T47D (cell line): ENCODE measurements at regions not wholly inside any gene's neighbourhood (a gene's known extent, or its start where the extent isn't known, plus 50 kb on each side); places are given as distances from the start of the nearest gene placed in this dataset.

ENCODE experiments used
- DNase-seq, 2 experiments: peaks; one replicate each; pipeline versions ENCODE4 v3.0.0 to v3.0.0-alpha.2; 2011 to 2012; ENCODE audit warnings: low read depth in 1 of 2, low spot score in 1 of 2
- JUND ChIP-seq: IDR thresholded peaks from 2 replicates; pipeline ENCODE4 v1.6.1; 2012; ENCODE audit warnings: low read depth
- in situ Hi-C: cut with HindIII; loops from 2 replicates; pipeline ENCODE4 v1.10.0; 2016; ENCODE audit warnings: low sequenced_read_pairs, low pct_unique_long_range_greater_than_20kb

GRCh38 chr15:69795601-69796000 is 302.1 kb downstream of the TLE3 start:
- no peak for DNase-seq
- no peak for TF ChIP-seq JUND
- in situ Hi-C loops: no loop called here

- no peak for DNase-seq
- no peak for TF ChIP-seq JUND
- in situ Hi-C loops: no loop called here
Measured at GRCh38 chr15:69797051-69797595, 300.6 kb downstream of the TLE3 start.

- no peak for TF ChIP-seq JUND
- in situ Hi-C loops: no loop called here
Measured at GRCh38 chr15:69797615-69798014, 300.1 kb downstream of the TLE3 start.

GRCh38 chr15:69798481-69799250 is 299.1 kb downstream of the TLE3 start:
- in situ Hi-C loops: no loop called here
- no peak for DNase-seq

More at GRCh38 chr15:69797615-69798014, 300.1 kb downstream of the TLE3 start:
- DNase-seq: no peak

GRCh38 chr15:69801144-69801543 is 296.6 kb downstream of the TLE3 start:
- in situ Hi-C loops: no loop called here
- TF ChIP-seq JUND: no peak
- DNase-seq: no peak

More at GRCh38 chr15:69798481-69799250, 299.1 kb downstream of the TLE3 start:
- TF ChIP-seq JUND: no peak

GRCh38 chr15:69802432-69802831 is 295.3 kb downstream of the TLE3 start:
- TF ChIP-seq JUND: no peak
- DNase-seq: no peak
- in situ Hi-C loops: no loop called here

GRCh38 chr15:69804786-69805185 is 292.9 kb downstream of the TLE3 start:
- no peak for DNase-seq
- TF ChIP-seq JUND: no peak
- in situ Hi-C loops: no loop called here

GRCh38 chr15:69805248-69805953 is 292.3 kb downstream of the TLE3 start:
- TF ChIP-seq JUND: no peak
- in situ Hi-C loops: no loop called here
- no peak for DNase-seq

- DNase-seq: no peak
- TF ChIP-seq JUND: no peak
- in situ Hi-C loops: no loop called here
Measured at GRCh38 chr15:69806287-69806915, 291.3 kb downstream of the TLE3 start.

GRCh38 chr15:69807721-69808120 is 290.0 kb downstream of the TLE3 start:
- DNase-seq: no peak
- in situ Hi-C loops: no loop called here
- TF ChIP-seq JUND: no peak

- no peak for TF ChIP-seq JUND
- DNase-seq: no peak
- in situ Hi-C loops: no loop called here
Measured at GRCh38 chr15:69808756-69809155, 289.0 kb downstream of the TLE3 start.

- DNase-seq: no peak
- no peak for TF ChIP-seq JUND
- in situ Hi-C loops: no loop called here
Measured at GRCh38 chr15:69809421-69809820, 288.3 kb downstream of the TLE3 start.
